HG03439 (cell line): ENCODE measurements at regions not wholly inside any gene's neighbourhood (a gene's known extent, or its start where the extent isn't known, plus 50 kb on each side); places are given as distances from the start of the nearest gene placed in this dataset.
"Not testable (repeated sequence)": the region's sequence is repeated elsewhere in the genome, so short reads cannot be mapped to it uniquely, and the experiment has no call there.

Source experiments
- ATAC-seq: cut with Tn5 transposase; IDR thresholded peaks from one replicate; pipeline ENCODE4 v1.9.1; 2021; ENCODE audit warnings: mild to moderate bottlenecking, moderate library complexity; ENCODE audit not compliant: unreplicated experiment

DNA sequence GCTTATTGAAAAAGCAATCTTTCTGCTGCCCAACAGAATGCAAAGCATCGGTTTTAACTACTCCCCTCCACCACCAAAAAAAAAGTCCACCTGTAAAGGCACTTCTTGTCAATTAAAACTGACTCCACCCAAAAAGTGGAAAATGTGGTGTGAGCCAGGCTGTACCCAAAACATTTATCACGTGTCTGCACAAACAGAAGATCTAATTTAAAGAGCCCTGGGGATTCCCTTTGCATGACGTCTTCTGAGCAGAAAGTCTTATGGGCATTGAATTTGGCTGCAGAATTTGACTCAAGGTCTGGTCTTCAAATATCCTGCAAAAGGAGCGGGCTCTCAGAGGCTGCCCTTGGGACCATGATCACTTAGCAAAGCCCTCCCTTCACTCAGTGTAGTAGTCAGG is 358.3 kb upstream of the KLHL29 start:
- ATAC-seq = no peak

DNA sequence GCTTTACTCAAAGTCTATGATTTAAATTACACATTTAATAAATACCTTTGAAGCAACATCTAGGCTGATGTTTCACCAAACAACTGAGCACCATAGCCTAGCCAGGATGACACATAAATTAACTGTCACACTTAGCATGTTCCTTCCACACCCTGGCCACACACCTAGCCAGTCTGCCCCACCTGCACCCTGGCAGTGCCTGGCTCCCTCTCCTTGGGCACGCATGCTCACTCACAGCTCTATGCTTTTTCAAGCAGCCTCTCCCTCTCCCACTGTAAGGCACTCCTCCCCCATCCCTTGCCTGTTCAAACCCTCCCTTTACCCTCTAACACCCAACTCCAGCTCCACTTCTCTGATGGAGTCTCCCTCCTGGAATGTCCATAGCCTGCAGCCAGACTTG is 357.6 kb upstream of the KLHL29 start:
- ATAC-seq = no peak

DNA sequence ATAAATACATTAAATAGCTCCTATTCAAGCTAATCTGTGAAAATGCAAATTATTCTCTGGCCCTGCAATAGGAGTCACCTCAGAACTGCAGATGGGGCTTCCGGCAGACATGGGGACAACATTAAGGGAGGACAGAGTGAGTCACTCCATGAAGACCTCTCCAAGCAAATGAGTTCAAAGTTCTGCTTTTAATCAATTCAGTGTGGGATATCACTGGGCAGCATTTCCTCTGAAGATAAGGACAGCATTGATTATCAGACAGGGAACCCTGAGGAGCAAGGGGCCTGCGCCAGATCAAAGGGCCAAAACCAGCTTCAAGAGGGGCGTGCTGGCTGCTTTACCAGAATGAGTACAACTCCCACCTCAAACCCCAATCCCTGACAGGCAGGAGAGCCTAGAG is 356.9 kb upstream of the KLHL29 start:
- no peak for ATAC-seq

DNA sequence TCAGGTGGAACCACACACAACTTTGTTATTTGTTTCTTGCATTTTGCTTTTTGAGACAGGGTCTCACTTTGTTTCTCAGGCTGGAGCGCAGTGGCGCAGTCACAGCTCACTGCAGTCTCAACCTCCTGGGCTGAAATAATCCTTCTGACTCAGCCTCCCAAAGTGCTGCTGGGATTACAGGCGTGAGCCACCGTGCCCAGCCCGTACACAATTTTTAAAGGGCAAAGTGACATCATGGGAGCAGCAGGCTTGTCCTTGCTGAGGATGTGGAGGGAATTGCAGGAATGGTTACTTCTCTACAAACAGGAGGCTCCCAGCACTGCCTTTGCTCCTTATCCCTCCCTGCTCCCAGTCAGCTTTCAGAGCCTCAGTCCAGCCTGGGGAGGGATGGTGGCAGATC is 355.9 kb upstream of the KLHL29 start:
- no peak for ATAC-seq

DNA sequence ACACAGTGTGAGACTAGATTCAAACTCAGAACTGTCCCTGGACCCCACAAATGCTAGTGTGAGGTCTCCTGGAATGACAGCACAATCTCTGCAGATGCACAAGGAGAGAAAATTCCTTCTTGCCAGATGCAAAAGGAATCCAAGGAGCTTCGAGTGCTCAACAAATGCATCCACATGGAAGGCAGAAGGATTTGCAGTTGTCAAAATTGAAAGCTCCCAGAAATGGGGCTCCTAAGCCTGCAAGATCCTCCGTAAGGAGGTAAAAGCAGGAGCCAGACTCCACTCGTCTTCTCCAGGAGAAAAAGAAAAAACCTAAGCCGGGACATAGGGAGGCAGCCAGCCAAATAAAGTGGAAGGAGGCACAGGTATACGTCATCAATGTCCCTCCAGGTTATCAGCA is 355.0 kb upstream of the KLHL29 start:
- ATAC-seq = no peak

DNA sequence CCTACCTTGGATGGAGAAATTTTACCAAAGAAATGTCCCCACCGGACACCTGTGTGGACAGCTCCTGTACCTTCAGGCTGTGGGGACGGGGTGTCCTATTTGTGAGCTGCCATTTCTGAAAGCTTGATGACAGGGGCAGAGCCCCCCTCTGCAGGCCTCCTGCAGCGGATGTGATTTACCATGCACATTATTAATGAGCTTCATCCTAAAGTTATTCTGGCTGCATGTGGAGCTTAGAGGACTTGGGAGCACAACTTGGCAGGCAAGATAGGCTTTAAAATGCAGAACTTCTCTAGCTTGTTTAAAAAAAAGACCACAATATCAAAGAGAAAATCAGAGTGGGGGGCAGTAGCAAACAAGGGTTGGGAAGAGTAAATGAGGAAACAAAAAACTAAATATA is 350.0 kb upstream of the KLHL29 start:
- no peak for ATAC-seq

DNA sequence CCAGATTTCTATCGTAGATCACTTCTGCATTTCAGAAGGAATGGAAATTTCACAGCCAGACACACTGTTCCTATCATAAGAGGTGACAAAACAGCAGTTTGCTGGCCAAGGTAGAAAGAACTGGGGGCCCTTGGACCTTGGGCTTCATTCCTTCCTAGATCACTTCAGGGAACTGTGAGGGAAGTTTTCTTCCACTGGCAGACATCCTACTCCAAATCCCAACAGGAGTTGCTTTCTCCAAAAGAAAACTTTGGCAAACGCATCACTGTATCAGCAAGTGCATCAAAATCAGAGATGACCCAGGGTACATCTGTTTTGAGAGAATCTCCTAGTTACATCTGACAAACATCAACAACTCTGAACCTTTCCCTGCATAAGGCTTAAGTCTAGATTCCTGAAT is 348.4 kb upstream of the KLHL29 start:
- no peak for ATAC-seq

DNA sequence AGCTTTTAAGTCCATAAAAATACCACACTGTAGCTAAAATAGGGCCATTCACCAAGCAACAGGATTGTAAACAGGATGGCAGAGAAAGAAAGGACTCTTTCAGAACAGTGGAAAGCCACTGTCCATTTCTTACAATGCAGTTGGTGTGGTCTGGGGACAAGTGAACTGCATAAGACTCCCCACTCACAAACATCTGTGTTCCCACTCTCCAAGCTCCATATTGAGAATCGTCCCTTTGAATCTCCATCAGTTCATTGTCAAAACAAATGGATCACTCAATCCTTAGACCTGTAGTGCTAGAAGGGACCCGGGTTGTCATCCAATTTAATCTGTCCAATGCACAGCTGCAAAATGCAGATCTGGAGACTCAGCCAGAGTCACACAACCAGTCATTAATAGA is 347.4 kb upstream of the KLHL29 start:
- no peak for ATAC-seq

DNA sequence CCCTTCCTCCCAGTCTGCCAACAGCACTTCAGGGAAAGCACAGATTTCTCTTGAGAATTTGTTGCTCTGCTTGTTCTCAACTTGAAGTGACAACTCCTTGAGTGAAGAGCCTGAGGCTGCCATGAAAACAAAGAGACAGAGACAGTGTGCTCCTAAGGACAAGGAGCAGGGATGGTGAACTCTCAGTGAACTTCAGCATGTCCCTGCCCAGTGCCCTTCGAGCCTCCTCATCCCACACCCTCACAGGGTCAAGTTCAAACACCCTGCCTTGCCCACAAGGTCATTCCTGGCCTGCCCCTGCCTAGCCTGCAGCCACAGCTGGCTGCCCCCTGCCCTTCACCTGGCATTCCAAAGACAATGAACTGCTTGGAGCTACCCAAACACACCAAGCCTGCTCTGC is 343.5 kb upstream of the KLHL29 start:
- no peak for ATAC-seq

DNA sequence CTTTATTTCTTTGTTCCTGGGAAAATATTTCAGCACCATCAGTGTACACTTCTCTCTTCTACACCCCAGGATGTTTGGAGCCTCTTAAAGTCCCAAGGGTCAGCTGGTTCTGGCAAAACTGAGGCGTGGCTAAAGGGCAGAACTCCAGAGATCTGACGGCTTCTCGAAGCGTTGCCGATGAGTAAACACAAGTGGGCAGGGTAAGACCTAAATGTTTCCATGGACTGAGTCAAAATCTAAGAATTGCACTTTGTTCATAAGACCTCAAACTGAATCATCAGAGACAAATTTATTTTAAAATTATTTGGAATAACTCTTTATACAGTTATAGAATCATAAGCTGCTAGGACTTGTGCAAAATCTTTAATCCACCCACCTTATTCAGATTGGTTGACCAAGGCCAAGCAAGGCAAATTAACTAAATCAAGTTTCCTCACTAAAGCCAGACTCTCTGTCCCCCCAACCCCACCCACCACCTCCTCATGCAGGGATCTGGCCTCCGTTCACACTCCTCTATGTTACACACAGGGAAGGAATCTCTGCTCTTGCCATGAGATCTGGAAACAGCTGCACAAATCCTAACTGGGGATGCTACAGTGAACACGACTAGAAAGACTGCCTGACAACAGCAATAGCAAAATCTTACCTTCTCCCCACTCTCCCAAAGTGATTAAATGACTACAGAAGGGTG is 342.6 kb upstream of the KLHL29 start:
- ATAC-seq = no peak

DNA sequence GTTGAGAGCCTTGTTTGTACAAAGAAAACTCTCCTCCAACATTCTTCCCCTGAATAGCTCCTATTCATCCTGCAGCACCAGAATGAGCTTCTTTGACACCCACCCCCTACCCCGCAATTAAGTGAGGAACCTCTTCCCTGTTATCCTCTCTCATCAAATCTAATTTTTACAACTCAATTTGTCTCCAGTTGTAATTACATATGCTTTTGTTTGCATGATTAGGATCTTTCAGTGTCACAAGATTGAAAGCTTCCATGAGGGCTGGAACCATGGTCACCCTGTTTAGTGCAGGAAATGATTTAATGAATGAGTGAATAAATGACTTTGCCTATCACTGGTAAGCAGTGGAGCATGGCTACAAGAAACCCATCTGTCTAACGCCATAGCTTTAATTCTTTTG is 334.6 kb upstream of the KLHL29 start:
- ATAC-seq = no peak

DNA sequence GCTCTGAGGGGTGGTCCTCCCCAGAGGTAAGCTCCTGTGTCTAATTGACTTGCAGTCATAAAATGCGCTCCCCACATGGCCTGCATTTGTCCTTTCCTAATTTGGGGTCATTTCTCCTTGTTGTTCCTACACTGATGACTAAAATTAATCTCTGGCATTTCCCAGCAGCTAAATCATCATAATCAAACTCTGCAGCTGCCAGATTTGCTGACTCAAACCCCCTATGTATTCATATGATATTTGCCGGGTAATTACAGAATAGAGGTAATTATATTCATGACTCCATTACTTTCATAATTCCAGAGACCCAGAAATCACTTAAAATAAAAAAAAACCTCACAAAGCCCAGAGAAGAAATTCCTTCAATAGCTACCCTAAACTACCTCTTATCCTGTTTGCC is 331.4 kb upstream of the KLHL29 start:
- ATAC-seq = no peak

DNA sequence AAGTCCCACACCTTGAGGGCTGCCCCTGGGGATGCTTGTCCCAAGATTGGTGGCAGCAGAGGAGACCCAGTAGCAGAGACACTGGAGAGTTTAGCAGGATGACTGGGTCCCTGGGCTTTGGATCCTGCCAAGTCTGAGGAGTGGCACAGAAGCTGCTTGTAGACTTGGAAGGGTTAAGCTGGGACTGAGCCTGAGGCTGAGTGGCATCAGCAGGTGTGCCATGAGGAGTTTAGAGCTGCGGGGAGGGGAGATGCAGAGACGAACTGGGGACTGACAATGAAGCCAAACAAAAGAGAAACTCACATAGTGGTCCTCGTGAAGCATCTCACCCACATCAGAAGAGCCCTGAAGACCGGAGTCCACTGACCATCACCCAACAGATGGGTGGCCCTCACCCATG is 329.7 kb upstream of the KLHL29 start:
- no peak for ATAC-seq

DNA sequence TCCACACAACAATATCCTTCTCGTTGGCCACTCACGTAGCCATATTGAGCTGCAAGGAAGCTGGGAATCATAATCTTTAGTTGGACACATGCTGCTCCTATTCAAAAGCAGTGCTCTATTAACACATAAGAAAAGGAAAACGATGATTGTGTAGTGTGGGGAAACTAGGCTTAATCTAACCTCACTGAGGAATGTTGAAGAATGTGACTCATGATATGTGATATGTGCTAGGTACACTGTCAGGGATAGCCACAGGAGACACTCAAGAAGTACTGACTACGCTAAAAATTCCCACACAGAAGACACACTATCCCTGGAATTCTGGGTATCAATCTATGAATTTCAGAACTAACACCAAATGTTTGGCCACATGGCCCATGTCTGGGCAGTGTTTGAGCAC is 328.1 kb upstream of the KLHL29 start:
- not testable (repeated sequence) for ATAC-seq

DNA sequence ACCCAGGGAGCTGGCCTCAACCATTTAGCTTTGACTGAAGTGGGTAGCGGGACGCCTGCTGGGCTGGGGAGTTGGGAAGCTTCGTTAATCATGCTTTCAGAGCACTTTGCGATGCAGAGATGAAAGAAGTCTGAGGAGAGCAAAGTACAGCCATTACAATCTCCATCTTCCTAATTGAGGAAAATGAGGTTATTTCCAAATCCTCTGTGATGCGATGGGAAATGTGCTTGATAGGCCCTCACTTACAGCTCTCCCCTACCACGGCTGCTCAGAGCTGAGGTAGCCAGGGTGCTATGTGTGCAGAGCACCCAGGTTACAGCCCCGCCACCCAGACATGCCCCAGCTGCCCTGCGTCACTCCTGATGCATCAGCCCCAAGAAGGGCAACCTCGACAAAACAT is 326.5 kb upstream of the KLHL29 start:
- ATAC-seq = no peak

DNA sequence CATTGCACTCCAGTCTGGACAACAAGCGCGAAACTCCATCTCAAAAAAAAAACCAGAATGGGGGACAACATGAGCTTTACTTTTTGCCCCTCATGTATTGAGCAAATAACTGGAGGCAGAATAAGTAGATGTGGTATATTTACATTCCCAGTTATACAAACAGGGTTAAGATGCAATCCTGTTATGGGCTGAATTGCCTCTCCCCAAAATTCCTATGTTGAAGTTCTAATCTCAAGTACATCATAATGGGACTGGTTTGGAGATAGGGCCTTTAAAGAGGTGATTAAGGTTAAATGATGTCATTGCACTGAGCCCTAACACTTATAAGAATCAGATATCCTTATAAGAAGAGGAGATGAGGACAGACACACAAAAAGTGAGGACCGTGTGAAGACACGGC is 319.8 kb upstream of the KLHL29 start:
- ATAC-seq = no peak

DNA sequence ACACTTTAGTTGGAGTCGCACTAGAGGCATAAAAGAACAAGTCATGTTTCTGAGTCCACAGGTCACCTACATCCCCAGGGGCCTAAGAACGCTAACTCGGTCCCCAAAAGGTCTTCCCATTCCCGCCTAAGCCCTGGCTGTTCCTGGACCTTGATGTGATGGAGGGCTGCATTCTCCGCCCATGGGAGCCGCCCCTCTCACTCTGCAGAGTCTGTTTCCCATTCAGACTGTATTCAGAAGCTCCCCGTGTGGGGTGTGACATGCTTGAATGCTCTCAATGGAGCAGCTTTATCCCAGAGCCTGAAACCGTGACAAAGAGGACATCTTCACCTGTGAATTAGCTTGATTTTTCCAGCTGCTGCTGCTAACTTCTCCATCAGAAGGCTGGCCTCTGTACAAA is 319.0 kb upstream of the KLHL29 start:
- ATAC-seq = no peak

DNA sequence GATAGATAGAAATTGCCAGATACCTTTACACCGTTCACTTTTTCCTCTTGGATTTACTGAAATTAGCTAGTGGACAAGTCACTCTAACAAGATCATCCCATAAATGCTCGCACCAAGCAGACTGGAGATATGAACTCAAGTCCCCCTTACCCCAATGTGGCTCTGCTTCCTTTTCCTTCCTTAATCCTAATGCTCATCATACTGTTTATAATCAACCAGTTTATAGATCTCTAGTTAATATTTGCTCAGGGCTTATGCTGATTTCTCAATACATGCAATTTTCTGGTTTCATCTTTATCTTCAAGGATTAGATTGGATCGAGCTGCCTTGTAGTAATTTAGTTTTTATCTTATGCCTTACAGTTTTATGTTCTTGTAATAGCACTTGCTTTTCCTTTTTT is 318.3 kb upstream of the KLHL29 start:
- ATAC-seq = no peak

DNA sequence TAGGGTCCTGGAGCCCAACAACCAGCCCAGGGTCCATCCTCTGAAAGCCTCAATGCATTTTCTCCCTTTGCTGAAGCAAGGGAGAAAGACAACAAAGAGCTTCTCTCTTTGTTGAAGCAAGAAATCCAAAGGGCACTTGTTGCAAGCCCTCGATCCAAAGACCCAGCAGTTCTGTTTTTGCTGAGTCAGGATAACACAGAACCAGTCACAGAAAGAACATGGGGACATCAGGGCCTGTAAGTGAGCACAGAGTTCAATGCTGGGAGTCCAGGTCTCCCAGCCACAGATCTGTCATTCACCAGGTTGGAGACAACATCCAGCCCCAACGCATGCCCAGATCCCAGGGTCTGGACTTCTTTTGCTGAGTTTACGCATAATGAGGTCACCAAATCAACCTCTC is 315.8 kb upstream of the KLHL29 start:
- no peak for ATAC-seq

DNA sequence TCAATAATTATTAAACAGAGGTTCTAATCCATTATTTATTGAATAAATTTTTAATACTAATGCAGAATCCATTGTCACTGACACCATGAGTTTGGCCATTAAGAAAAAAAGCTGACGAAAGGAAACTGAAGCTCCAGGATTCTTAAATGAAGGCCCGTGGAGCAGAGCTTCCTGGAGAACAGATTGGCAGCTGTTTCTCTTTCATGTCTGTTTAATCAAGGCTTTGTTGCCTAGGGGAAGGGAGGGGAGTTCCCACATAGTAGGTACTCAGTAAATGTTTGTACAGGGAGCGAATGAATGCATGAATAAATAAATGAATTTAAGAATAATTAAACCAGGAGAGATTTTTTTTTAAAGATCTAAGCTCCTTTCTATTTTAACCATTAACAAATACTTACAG is 315.1 kb upstream of the KLHL29 start:
- no peak for ATAC-seq

DNA sequence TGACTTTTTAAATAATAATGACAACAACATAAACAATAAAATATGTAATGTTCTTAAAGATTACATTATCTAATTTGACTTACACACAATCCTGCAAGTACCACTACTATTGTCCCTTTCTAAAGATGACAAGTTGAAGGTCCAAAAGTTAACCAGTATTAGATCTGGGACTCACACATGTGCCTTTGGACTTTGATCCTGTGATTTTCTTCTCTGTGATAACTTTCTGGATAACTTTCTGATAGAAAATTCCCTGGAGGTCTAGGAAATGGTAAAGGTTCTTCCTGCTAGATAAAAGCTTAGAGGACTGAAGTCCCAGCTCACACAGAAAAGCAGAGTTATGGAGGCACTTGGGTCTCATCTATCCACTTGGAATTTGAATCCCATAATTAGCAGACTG is 311.9 kb upstream of the KLHL29 start:
- no peak for ATAC-seq

DNA sequence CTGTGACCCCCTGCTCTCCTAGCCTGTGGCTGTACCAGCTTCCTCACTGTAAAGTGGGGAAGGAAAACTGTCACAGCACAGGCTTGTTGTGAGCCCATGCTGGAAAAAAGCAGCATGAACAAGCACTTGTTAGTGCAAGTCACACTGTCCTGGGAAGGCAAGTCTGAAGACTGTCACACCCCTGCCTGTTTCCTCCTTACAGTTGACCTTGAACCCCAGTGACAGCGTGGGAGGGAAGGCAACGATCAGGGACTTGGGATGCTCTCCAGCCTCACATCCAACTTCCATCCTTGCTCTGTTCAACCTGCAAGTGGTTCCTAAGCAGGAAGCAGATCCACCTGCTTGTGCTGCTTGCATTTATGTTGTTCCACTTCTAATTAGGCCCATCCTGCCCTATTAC is 311.3 kb upstream of the KLHL29 start:
- ATAC-seq = no peak

DNA sequence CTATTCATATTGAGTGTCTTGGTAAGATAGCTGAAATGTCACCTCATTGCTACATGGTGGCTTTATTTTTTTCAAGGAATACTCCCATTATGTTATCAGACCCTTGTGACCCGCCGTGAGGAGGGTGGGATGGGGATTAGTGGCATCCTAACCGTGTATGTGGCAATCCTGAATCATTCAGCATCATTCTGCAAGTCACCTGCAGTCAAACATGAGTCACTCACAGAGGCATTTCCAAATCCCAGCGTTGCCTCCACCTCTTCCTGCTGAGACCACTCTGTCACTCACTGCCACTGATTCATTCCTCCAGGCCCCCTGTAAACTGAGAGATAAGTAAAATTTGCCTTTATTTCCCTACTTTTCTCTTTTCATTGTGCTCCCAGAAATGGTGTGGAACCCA is 307.4 kb upstream of the KLHL29 start:
- no peak for ATAC-seq
